SU-DHL-6 (cell line): ENCODE measurements at regions not wholly inside any gene's neighbourhood (a gene's known extent, or its start where the extent isn't known, plus 50 kb on each side); places are given as distances from the start of the nearest gene placed in this dataset.

Experiments used
- H2AFZ ChIP-seq: fragments of 200-600 bp; sonication (generic); 2 replicates; pipeline ENCODE4 v1.6.1; 2014; ENCODE audit warnings: low read depth, mild to moderate bottlenecking, moderate library complexity, mixed read lengths, antibody characterized with exemption, low read length; ENCODE audit not compliant: severe bottlenecking
- H3F3A ChIP-seq: fragments of 200-600 bp; shearing (Covaris generic); 2 replicates; pipeline ENCODE4 v1.6.0; 2016; ENCODE audit warnings: antibody characterized with exemption, mild to moderate bottlenecking; ENCODE audit not compliant: insufficient read depth
- H3K27ac ChIP-seq: fragments of 200-600 bp; sonication (generic); 2 replicates; pipeline ENCODE4 v1.5.1; 2016; ENCODE audit warnings: low read depth, mild to moderate bottlenecking, low read length, moderate library complexity, mixed read lengths
- H3K27me3 ChIP-seq: fragments of 200-600 bp; sonication (generic), shearing (Covaris generic); 2 replicates; pipeline ENCODE4 v1.6.0; 2014; ENCODE audit warnings: mild to moderate bottlenecking, low read length
- H3K36me3 ChIP-seq: fragments of 200-600 bp; sonication (generic); 2 replicates; pipeline ENCODE4 v1.6.1; 2014; ENCODE audit warnings: mild to moderate bottlenecking, low read length, mixed read lengths
- H3K4me2 ChIP-seq: fragments of 300-600, 200-600 bp; shearing (Covaris generic), sonication (generic); 2 replicates; pipeline ENCODE4 v1.6.0; 2014; ENCODE audit warnings: low read length, low read depth, mild to moderate bottlenecking; ENCODE audit not compliant: poor library complexity, severe bottlenecking
- H3K4me3 ChIP-seq: fragments of 200-600 bp; sonication (generic); 2 replicates; pipeline ENCODE4 v1.5.1; 2014; ENCODE audit warnings: antibody characterized with exemption, low read length, mild to moderate bottlenecking, mixed read lengths; ENCODE audit not compliant: insufficient read depth, poor library complexity, severe bottlenecking
- H3K79me2 ChIP-seq: fragments of 200-600 bp; sonication (generic); 2 replicates; pipeline ENCODE4 v1.6.1; 2014; ENCODE audit warnings: mild to moderate bottlenecking, low read length, moderate library complexity; ENCODE audit not compliant: insufficient read depth
- H3K9ac ChIP-seq: fragments of 200-600 bp; sonication (generic); 2 replicates; pipeline ENCODE4 v1.7.0; 2014; ENCODE audit warnings: mild to moderate bottlenecking, low read length
- H3K9me2 ChIP-seq: fragments of 200-600 bp; sonication (generic); replicated peaks from 2 replicates; pipeline ENCODE4 v1.6.1; 2014; ENCODE audit warnings: low read length; ENCODE audit not compliant: insufficient read depth
- H3K9me3 ChIP-seq: fragments of 200-600 bp; sonication (generic); 2 replicates; pipeline ENCODE4 v1.6.1; 2014; ENCODE audit warnings: low read length, mixed read lengths; ENCODE audit not compliant: insufficient read depth
- H4K20me1 ChIP-seq: fragments of 200-600 bp; sonication (generic); 2 replicates; pipeline ENCODE4 v1.6.1; 2014; ENCODE audit warnings: low read depth, mild to moderate bottlenecking, antibody characterized with exemption, low read length, moderate library complexity, mixed read lengths
- CTCF ChIP-seq: fragments of 200-600 bp; sonication (generic); IDR thresholded peaks from one replicate; pipeline ENCODE4 v1.5.1; 2017; ENCODE audit warnings: antibody characterized with exemption, mild to moderate bottlenecking, low read length, moderate library complexity; ENCODE audit not compliant: insufficient read depth, poor library complexity, severe bottlenecking
- EZH2phosphoT487 ChIP-seq: fragments of 200-600 bp; sonication (generic), shearing (Covaris generic); conservative IDR thresholded peaks from 2 replicates; pipeline ENCODE4 v1.6.1; 2018; ENCODE audit warnings: mild to moderate bottlenecking, antibody characterized with exemption, low read length, moderate library complexity, mixed read lengths

GRCh38 chr1:10938741-10939417 lies 73.6 kb upstream of the TARDBP start:
- Histone ChIP-seq H3F3A (no peaks in the 10 kb centered on the region), H3K27me3 (no peaks in the 10 kb centered on the region), H4K20me1 (no peaks in the 10 kb centered on the region), H3K9me2 (no peaks in the 10 kb centered on the region), H3K4me3 (no peak overlapping the region), H3K79me2 (no peaks in the 10 kb centered on the region), H3K9ac (no peak overlapping the region), H3K4me2 (no peak overlapping the region), H3K36me3 (no peaks in the 10 kb centered on the region), H3K9me3 (no peaks in the 10 kb centered on the region), H2AFZ (no peak overlapping the region), H3K27ac (no peak overlapping the region)
- no peak for TF ChIP-seq EZH2phosphoT487
- TF ChIP-seq CTCF, result no peak

GRCh38 chr1:10939654-10940450 lies 72.6 kb upstream of the TARDBP start:
- TF ChIP-seq CTCF (no peak), EZH2phosphoT487 (no peak)
- Histone ChIP-seq H3F3A (no peaks in the 10 kb centered on the region), H3K27ac (no peak overlapping the region), H3K36me3 (no peaks in the 10 kb centered on the region), H3K9me3 (no peaks in the 10 kb centered on the region), H3K27me3 (no peaks in the 10 kb centered on the region), H3K4me3 (no peak overlapping the region), H3K9me2 (no peaks in the 10 kb centered on the region), H3K79me2 (no peaks in the 10 kb centered on the region), H2AFZ (no peak overlapping the region), H3K4me2 (no peak overlapping the region), H3K9ac (no peak overlapping the region), H4K20me1 (no peaks in the 10 kb centered on the region)

- H3K4me2 ChIP-seq, result no peak overlapping the region
- no peak overlapping the region for H3K9ac ChIP-seq
- H3K27ac ChIP-seq, result no peak overlapping the region
Measured at GRCh38 chr1:10940451-10940804, 72.0 kb upstream of the TARDBP start.

More at GRCh38 chr1:10940451-10940804, 72.0 kb upstream of the TARDBP start:
- TF ChIP-seq EZH2phosphoT487, result no peak
- TF ChIP-seq CTCF, result no peak
- H3K9me2 ChIP-seq, result no peaks in the 10 kb centered on the region
- no peaks in the 10 kb centered on the region for H3K27me3 ChIP-seq
- H3K36me3 ChIP-seq, result no peaks in the 10 kb centered on the region
- H3F3A ChIP-seq, result no peaks in the 10 kb centered on the region
- H2AFZ ChIP-seq, result no peak overlapping the region
- no peaks in the 10 kb centered on the region for H4K20me1 ChIP-seq
- no peaks in the 10 kb centered on the region for H3K79me2 ChIP-seq
- H3K9me3 ChIP-seq, result no peaks in the 10 kb centered on the region
- H3K4me3 ChIP-seq, result no peak overlapping the region
